ENCODE measurements at regions not wholly inside any gene's neighbourhood (a gene's known extent, or its start where the extent isn't known, plus 50 kb on each side); places are given as distances from the start of the nearest gene placed in this dataset.

DNA sequence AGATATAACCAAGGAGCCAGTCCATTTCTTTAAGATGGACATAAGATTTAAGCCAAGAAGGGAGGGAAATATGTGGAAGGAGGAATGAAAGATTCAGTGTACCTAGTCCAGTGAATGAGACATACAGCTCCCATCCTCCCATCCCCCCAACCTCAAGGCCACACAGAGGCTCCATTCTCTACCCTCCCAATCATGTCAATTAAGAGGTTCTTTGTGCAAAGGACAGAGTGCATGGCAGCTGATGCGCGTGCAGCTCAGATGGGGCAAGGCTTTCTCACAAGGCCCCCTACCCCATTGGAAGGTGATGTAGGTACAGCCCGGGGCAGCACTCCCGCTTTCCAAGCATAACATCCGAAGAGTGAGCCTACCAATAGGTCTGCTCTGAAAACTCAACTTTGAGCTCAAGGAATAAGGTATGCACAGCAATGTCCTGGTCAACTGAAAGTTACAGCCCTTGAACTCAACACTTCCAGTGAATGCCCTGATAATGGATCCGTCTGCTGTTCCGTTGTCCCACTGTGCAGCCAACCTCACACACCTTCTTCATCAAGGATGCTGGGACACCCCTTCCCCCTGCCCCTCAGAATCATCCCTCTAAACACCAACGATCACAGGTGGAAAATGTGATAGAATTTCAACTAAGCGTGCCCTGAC lies 458.1 kb downstream of the SOX9 start:
- TF ChIP-seq GATA3 (IDR thresholded peaks at IDR 0.05; ENCODE audit: low read depth, low read length) (no peak), GATA2 (IDR thresholded peaks at IDR 0.05; ENCODE audit: low read depth, low read length) (no peak)

GRCh38 chr17:72579990-72580320 lies 459.1 kb downstream of the SOX9 start:
- TF ChIP-seq GATA2 (IDR thresholded peaks at IDR 0.05; ENCODE audit: low read depth, low read length) (no peak), GATA3 (IDR thresholded peaks at IDR 0.05; ENCODE audit: low read depth, low read length) (no peak)

GRCh38 chr17:72580321-72581127 lies 459.7 kb downstream of the SOX9 start:
- TF ChIP-seq GATA2 (IDR thresholded peaks at IDR 0.05; ENCODE audit: low read depth, low read length) (no peak), GATA3 (IDR thresholded peaks at IDR 0.05; ENCODE audit: low read depth, low read length) (no peak)

GRCh38 chr17:72587156-72587555 lies 466.3 kb downstream of the SOX9 start:
- TF ChIP-seq GATA2 (IDR thresholded peaks at IDR 0.05; ENCODE audit: low read depth, low read length): no peak
- no peak for TF ChIP-seq GATA3 (IDR thresholded peaks at IDR 0.05; ENCODE audit: low read depth, low read length)

- TF ChIP-seq GATA3 (IDR thresholded peaks at IDR 0.05; ENCODE audit: low read depth, low read length) (no peak), GATA2 (IDR thresholded peaks at IDR 0.05; ENCODE audit: low read depth, low read length) (no peak)
These were observed 467.1 kb downstream of the SOX9 start for GRCh38 chr17:72587773-72588511.

- TF ChIP-seq GATA3 (IDR thresholded peaks at IDR 0.05; ENCODE audit: low read depth, low read length) (no peak), GATA2 (IDR thresholded peaks at IDR 0.05; ENCODE audit: low read depth, low read length) (no peak)
These were observed 467.7 kb downstream of the SOX9 start for GRCh38 chr17:72588561-72588960.

- TF ChIP-seq GATA2 (IDR thresholded peaks at IDR 0.05; ENCODE audit: low read depth, low read length): no peak
- TF ChIP-seq GATA3 (IDR thresholded peaks at IDR 0.05; ENCODE audit: low read depth, low read length): no peak
These were observed 468.1 kb downstream of the SOX9 start for GRCh38 chr17:72588961-72589360.

DNA sequence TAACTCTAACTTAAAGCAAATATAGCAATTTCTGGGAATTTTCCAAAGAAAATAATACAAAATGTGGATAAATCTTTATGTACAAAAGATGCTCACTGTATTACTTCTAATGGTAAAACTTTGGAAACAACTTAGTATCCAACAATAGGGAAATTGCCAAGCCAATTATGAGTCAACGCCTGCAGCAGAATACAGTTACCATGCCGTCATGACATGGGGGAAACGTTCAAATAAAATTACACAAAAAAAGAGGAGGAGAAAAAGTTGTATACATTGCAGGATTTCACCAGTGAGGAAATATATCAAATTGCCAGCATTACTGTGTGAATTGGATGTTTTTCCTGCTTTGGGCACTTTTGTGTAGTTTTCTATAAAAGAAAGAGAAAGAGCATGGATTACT lies 469.6 kb downstream of the SOX9 start:
- TF ChIP-seq GATA3 (IDR thresholded peaks at IDR 0.05; ENCODE audit: low read depth, low read length): no peak
- TF ChIP-seq GATA2 (IDR thresholded peaks at IDR 0.05; ENCODE audit: low read depth, low read length): no peak

GRCh38 chr17:72590882-72591281 lies 470.1 kb downstream of the SOX9 start:
- no peak for TF ChIP-seq GATA2 (IDR thresholded peaks at IDR 0.05; ENCODE audit: low read depth, low read length)
- no peak for TF ChIP-seq GATA3 (IDR thresholded peaks at IDR 0.05; ENCODE audit: low read depth, low read length)

DNA sequence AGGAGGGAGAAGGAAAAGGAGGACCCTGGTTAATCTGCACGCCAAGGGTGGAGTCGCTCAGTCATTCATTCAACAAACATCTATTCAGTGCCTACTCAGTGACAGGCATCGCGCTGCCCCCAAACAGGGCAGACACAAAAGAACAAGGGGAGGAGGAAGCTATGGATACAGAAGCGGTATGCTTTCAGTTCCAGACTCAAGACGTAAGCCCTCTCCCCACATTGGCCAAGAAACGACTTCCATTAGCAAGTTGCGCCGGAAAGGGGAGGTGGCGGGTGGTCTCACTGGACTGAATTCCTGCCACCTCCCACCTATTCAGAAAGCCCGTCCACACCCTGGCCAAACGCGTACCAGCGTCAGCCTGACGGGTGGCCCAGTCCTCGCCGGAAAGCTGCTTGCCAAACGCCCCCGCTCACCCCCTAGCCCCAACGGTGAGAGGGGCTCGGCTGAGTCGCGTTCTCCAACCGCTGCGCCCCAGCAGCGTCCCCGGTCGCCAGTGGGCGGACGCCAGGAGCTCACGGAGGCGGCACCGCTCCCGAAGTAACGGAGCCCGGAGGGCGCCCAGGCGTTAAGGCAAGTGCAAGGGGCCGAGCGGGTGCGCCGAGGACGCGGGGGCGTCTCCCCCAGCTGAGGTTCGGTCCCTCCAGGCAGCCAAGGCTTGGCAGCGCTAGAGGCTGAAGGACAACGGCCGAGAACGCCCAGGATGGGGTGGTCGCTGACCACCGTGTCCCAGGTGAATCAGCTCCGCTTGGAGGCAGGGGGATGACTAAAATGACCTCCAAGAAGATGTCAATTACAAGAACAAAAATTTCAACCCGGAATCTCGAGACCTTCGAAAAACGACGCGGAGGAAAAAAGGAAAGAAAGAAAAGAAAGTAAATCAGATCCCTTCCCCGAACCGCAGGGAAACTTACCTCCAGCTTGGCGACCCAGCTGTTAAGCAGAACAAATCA lies 470.7 kb downstream of the SOX9 start:
- TF ChIP-seq GATA2 (IDR thresholded peaks at IDR 0.05; ENCODE audit: low read depth, low read length): no peak
- no peak for TF ChIP-seq GATA3 (IDR thresholded peaks at IDR 0.05; ENCODE audit: low read depth, low read length)

DNA sequence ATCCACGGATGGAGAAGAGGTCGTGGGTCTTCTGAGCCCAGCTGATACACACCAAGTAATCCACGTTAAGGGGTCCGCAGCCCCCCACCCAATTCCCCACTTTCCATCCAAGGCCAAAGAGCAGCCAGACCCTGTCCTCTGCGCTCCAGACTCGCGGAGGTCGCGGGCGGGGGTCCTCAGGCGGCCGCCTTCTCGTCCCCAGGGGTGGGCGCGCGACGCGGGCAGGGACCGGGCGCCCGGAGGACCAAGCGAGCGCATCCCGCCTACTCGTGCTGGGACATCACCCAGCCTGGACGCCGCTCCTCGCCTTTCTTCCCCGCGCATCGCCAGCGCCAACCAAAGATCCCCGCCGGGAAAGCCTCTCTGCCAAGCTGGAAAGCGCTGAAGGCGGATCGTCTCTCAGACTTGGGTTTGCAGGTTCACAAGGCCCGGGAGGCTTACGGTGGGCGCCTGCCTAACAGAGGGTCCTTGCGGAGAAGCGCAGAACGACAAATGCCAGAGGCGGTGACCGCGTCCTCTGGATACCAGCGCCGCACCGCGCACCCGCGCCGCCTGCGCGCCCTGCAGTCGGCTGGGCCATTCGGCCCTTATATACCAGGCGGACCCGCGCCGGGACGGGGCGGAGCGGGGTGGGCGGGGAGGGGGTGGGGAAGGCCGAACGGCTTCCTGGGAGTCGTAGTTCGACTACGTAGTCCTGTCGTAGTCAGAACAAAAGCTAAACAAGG lies 471.6 kb downstream of the SOX9 start:
- TF ChIP-seq GATA2 (IDR thresholded peaks at IDR 0.05; ENCODE audit: low read depth, low read length) (no peak), GATA3 (IDR thresholded peaks at IDR 0.05; ENCODE audit: low read depth, low read length) (no peak)

DNA sequence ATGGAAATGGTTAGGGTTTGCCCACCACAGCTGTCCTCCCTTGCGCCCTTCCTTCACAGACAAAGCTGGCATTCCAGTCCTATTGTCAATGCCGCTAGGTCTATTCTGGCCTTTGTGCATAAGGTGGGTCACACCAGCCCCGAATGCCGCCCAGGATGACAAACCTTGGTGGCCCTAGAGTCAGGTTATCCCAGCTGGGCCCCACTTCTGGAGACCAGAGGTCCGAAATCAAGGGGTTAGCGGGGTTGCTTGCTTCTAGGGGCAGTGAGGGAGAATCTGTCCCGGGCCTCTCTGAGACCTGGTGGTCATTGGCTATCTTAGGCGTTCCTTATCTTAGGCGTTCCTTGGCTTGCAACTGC lies 472.1 kb downstream of the SOX9 start:
- TF ChIP-seq GATA2 (IDR thresholded peaks at IDR 0.05; ENCODE audit: low read depth, low read length): no peak
- TF ChIP-seq GATA3 (IDR thresholded peaks at IDR 0.05; ENCODE audit: low read depth, low read length): no peak

GRCh38 chr17:72594248-72594647 lies 473.4 kb downstream of the SOX9 start:
- TF ChIP-seq GATA3 (IDR thresholded peaks at IDR 0.05; ENCODE audit: low read depth, low read length): no peak
- no peak for TF ChIP-seq GATA2 (IDR thresholded peaks at IDR 0.05; ENCODE audit: low read depth, low read length)
